Stimulated activated CD8-positive, alpha-beta memory T cell treated with anti-CD3 and anti-CD28 coated beads, Interleukin-7, amount 100 ng/mL, for 1 hour (primary cell): ENCODE measurements at regions not wholly inside any gene's neighbourhood (a gene's known extent, or its start where the extent isn't known, plus 50 kb on each side); places are given as distances from the start of the nearest gene placed in this dataset.
"Not testable (repeated sequence)": the region's sequence is repeated elsewhere in the genome, so short reads cannot be mapped to it uniquely, and the experiment has no call there.

ENCODE experiments used
- DNase-seq, 2 donors: peaks; one replicate each; pipeline ENCODE4 v3.0.0-alpha.2; 2020; ENCODE audit warnings: low read depth in 2 of 2

DNA sequence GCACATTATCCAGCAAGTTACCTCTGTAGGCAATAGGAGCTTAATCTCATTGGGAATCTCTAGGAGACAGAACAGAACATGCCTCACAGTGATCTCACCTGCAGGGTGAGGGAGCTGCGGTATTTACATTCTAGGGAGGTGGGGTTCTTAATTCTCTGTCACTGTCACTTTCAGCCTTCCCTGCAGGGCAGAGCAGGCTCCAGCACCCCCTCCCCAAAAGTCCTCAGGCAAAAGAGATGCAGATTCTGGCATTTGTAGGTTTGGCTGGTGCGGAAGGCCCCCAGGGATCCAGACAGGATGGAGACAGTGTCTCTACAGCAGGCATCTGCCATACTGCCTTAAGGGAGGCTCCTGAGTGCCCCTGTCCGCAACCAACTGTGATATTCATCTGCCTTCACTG, 166.4 kb upstream of the ATP6AP2 start:
- DNase-seq = no peak

- DNase-seq = no peak
Measured at GRCh38 chrX:40411340-40412111, 169.2 kb upstream of the ATP6AP2 start.

GRCh38 chrX:40410859-40411258, 169.9 kb upstream of the ATP6AP2 start:
- no peak for DNase-seq

- no peak for DNase-seq
Measured at GRCh38 chrX:40406330-40406859, 174.4 kb upstream of the ATP6AP2 start.

- DNase-seq = no peak
Measured at GRCh38 chrX:40405399-40405798, 175.4 kb upstream of the ATP6AP2 start.

- no peak for DNase-seq
Measured at GRCh38 chrX:40403757-40404156, 177.0 kb upstream of the ATP6AP2 start.

DNA sequence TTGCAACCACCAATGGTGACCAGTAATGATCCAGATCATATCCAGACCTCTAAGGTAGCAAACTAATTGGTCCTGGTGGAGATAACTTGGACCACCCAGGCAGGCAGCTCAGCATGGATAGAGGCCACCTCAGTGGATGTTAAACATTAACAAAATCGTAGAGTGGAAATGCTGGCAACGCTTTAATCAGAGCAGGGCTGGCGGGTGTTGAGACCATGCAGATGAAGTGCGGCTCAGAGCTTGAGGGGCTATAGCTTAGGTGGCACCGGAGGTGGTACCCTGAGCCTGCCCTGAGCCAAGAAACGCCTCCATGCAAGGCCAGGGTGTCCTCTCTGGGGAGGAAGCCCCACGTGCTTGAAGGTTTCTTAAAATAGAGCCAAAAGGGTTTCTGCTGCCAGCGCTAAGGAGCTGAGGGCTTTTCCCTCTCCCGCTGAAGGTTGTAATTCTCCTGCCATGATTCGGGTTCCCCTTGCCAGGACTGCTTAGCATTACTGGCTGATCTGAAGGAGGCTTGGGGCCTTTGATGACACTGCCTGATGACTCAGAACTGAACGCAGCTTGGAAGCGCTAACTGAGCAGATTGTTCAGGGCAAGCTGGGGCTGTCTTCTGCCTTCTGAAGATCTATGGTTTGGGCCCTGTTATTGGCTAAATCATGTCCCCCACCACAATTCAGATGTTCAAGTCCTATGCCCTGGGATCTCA, 177.8 kb upstream of the ATP6AP2 start:
- no peak for DNase-seq

- no peak for DNase-seq
Measured at GRCh38 chrX:40395102-40395501, 185.7 kb upstream of the ATP6AP2 start.

GRCh38 chrX:40394302-40394701, 186.5 kb upstream of the ATP6AP2 start:
- DNase-seq = no peak

GRCh38 chrX:40392599-40392998, 188.2 kb upstream of the ATP6AP2 start:
- DNase-seq = no peak

- no peak for DNase-seq
Measured at GRCh38 chrX:40391662-40392061, 189.1 kb upstream of the ATP6AP2 start.

- DNase-seq = no peak
Measured at GRCh38 chrX:40389555-40389954, 191.2 kb upstream of the ATP6AP2 start.

DNA sequence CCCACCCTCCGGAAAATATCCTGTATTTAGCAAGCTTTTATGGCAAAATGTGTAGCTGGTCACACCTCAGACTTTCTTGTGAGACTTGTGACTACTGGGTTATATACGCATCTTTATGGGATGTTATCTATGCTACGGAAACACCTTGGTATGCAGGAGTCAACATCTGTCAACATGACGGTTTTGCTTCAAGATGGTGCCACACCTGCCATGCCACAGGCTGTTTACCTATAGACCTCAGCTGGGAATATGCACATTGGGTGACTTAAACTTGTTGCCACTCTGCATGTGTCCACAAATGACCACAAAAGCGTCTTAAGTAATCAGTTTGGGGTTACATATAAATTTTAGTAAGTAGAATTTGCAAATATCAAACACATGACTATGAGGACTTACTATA, 192.3 kb upstream of the ATP6AP2 start:
- DNase-seq = no peak

- not testable (repeated sequence) for DNase-seq
Measured at GRCh38 chrX:40387869-40388268, 192.9 kb upstream of the ATP6AP2 start.

DNA sequence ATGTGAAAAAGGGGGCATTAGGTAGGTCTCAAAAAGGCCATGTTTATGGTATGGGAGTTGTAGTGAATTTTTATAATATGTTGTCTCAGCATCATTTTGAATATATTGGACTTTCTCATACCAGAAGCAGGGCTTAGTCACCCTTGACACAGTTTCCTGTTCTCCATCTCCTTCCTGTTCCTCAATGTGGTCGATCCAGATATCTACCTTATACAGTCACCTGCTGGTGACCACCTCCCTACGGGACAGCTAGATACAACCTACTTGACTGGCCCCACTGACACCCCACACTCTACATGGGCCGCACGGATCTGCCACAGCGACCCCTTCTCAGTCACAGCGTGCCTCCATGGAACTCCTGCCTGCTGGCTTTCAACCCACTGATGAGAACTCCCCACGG, 193.5 kb upstream of the ATP6AP2 start:
- not testable (repeated sequence) for DNase-seq

DNA sequence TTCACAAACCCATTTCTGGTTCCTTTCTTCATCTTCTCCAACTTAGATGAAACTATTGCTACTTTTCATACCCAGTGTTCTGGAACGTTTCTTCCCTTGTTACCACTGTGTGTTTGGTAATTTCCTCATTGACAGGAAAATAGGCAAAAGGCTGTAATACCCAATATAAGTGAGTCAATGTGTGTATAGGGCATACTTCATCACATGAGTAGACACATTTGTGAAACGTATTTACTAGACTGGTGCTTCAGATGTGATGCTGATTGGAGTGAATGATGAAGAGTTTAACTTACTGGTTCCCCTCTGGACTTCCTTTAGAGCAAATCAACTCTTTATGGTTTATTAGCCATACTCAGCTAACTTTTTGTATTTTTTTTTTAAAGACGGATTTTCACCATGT, 195.1 kb upstream of the ATP6AP2 start:
- DNase-seq = no peak

DNA sequence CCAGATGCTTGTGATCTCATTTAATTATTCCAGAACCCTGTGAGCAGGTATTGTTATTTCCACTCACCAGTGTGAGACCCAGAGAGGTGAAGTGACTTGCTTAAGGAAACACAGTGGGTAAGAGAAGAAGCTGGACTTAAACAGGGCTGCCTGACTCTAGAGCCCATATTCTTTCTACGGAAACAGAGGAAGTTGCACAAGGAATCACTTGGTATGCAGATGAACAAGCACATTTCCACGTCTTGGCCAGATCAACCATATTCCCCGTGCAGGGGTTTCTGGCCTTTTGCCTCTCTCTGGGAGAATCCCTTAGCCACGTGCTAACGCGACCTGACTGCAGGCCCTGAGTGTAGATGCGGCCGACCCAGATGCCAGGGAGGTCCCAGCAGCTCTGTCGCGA, 195.5 kb upstream of the ATP6AP2 start:
- no peak for DNase-seq

DNA sequence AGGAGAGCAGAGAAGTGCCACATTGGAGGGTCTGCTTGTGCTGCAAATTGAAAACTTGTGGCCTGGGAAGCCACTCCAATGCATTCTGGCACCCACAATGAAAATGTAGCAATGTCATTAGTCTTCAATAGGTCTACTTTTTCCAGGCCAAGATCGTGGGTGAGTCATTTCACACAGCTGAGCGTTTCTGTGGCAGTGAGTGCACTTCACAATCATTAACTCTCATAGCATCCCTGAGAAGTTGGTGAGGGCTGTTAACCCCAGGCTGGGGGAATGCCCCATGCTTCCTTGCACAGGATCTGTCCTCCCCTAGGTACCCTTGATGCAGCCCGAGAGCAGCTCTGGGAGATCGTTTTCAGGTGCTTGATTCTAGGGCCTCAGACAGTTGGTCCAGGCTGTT, 196.8 kb upstream of the ATP6AP2 start:
- DNase-seq = no peak

GRCh38 chrX:40383360-40383759, 197.4 kb upstream of the ATP6AP2 start:
- DNase-seq = no peak

DNA sequence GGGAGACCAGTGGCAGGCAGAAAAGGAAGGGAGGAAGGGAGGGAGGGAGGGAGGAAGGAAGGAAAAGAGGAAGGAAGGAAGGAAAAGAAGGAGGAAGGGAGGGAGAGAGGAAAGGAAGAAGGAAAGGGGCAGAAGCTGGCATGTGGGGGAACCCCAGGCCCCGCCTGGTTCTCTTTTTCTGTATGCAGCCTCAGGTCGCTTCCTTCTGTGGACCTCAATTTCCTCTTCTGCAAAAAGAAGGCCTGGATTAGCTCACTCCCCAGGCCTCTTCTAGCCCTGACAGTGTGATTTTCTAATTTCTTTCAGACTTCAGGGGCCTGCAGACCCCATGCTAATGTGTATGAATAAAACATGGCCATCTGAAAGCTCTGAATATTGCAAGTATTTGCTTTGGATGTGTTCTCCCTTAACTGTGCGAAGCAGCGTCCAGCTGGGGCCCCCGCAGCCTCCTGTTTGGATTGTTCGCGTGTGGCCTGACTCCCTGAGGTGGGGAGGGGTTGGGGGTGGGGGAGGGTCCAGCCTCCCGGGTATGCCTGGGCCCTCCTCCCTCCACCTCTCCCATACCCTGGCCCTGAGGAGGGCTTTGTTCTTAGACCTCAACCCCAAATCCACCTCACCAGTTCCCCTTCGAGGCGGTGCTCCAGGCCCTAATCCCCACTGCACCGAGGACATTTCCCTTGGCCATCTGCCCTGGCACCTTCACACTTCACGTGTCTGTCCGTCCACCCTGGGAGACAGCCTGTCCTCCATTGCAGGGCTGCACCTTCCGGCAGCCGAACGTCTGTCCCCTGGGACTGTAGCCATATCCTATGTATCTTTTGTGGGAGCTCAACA, 199.9 kb upstream of the ATP6AP2 start:
- DNase-seq = no peak

- no peak for DNase-seq
Measured at GRCh38 chrX:40377684-40378083, 203.1 kb upstream of the ATP6AP2 start.

DNA sequence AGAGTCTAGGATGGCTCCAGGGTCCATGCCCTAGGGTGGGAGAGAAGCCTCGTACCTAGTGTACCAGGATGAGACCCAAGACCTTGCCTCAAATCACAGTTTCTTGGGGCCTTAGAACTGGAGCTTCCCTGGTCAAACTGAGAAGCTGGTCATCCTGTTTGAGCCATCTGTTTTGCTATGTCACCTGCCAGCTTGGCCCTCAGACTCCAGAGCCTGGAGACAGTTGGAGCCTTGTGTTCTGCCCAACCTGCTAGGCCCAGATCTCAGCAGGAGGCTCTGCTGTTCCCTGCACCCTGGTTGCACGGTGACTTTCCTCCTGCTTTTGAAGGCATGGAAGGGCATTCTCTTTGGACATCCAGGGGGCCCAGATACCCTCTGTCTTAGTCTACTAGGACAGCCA, 206.3 kb upstream of the ATP6AP2 start:
- DNase-seq = no peak
